CD8-positive, alpha-beta memory T cell (primary cell): ENCODE measurements at regions not wholly inside any gene's neighbourhood (a gene's known extent, or its start where the extent isn't known, plus 50 kb on each side); places are given as distances from the start of the nearest gene placed in this dataset.

Experiments used
- CTCF ChIA-PET: fragments of 350-600 bp; sonication (Branson Sonifier 250); formaldehyde crosslinking; loops from one replicate; lab custom pipeline; 2021; ENCODE audit warnings: antibody characterized with exemption; lab: Charles Lee
- POLR2A ChIA-PET: fragments of 350-600 bp; sonication (Branson Sonifier 250); formaldehyde crosslinking; loops from one replicate; lab custom pipeline; 2021; ENCODE audit warnings: antibody characterized with exemption; lab: Charles Lee
- DNase-seq, 5 donors: peaks; one replicate each; pipeline versions ENCODE4 v3.0.0 to v3.0.0-alpha.2; 2020 to 2022; ENCODE audit warnings: mixed read lengths in 1 of 5
- H3K27ac ChIP-seq: one replicate; pipeline ENCODE4 v1.7.0; 2013; ENCODE audit warnings: low read depth, mild to moderate bottlenecking, low read length, moderate library complexity
- H3K27me3 ChIP-seq: 2 replicates; pipeline ENCODE4 v1.7.0; 2013; ENCODE audit warnings: low read length, mild to moderate bottlenecking; ENCODE audit not compliant: insufficient read depth, poor library complexity, severe bottlenecking
- H3K36me3 ChIP-seq: 2 replicates; pipeline ENCODE4 v1.7.0; 2013; ENCODE audit warnings: mild to moderate bottlenecking, low read length, moderate library complexity; ENCODE audit not compliant: insufficient read depth
- H3K4me1 ChIP-seq: 2 replicates; pipeline ENCODE4 v1.7.0; 2013; ENCODE audit warnings: mild to moderate bottlenecking, low read length, moderate library complexity; ENCODE audit not compliant: insufficient read depth
- H3K4me3 ChIP-seq: 2 replicates; pipeline ENCODE4 v1.7.0; 2013; ENCODE audit warnings: mild to moderate bottlenecking, low read length
- H3K9me3 ChIP-seq: 2 replicates; pipeline ENCODE4 v1.7.0; 2013; ENCODE audit warnings: mild to moderate bottlenecking, low read length
- H3K27ac Mint-ChIP-seq, 8 donors: one replicate each; pipeline ENCODE4 v1.8.0; 2020 to 2021; ENCODE audit warnings: mixed read lengths in 8 of 8, mild to moderate bottlenecking in 6 of 8, inconsistent platforms in 3 of 8, moderate library complexity in 3 of 8
- H3K27me3 Mint-ChIP-seq, 2 donors: one replicate each; pipeline ENCODE4 v1.8.0; 2020 to 2021; ENCODE audit warnings: mixed read lengths in 2 of 2, mild to moderate bottlenecking in 1 of 2, moderate library complexity in 1 of 2
- H3K36me3 Mint-ChIP-seq, 3 donors: one replicate each; pipeline ENCODE4 v1.8.0; 2020 to 2021; ENCODE audit warnings: mixed read lengths in 3 of 3, inconsistent platforms in 1 of 3, mild to moderate bottlenecking in 1 of 3
- H3K4me1 Mint-ChIP-seq, 3 donors: one replicate each; pipeline ENCODE4 v1.8.0; 2020 to 2021; ENCODE audit warnings: mixed read lengths in 3 of 3, inconsistent platforms in 1 of 3, mild to moderate bottlenecking in 1 of 3
- H3K4me3 Mint-ChIP-seq, 7 donors: one replicate each; pipeline ENCODE4 v1.8.0; 2020 to 2021; ENCODE audit warnings: mixed read lengths in 7 of 7, mild to moderate bottlenecking in 6 of 7, moderate library complexity in 4 of 7, inconsistent platforms in 2 of 7
- H3K9me3 Mint-ChIP-seq, 5 donors: one replicate each; pipeline ENCODE4 v1.8.0; 2020 to 2022; ENCODE audit warnings: mixed read lengths in 5 of 5, mild to moderate bottlenecking in 3 of 5, moderate library complexity in 2 of 5, inconsistent platforms in 1 of 5

DNA sequence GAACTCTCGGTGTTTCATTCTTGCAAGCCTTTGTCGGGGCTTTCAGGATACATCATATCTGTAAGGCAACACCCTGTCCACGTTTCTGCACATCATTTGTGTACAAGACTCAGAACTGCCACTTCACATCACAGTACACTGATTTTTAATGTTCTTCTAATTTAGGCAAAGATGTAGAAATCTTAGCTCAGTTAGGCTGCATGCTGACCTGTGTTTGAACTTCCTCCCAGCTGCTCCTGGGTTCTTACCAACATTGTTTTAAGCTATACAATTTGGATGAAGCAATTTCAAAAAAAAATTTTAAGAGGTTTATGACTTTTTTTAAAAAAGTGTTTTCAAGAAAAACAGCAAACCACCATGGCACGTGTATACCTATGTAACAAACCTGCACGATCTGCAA, 1047.9 kb upstream of the SLC10A2 start:
- H3K9me3 Mint-ChIP-seq: peaks cover 2 to 15% (median 6%) of the 10 kb centered on the region in 5 donors
- POLR2A ChIA-PET: no interaction called here
- no peaks in the 10 kb centered on the region for H3K9me3 ChIP-seq
- CTCF ChIA-PET: no interaction called here
- H3K4me1 Mint-ChIP-seq: no peaks in the 10 kb centered on the region
- H3K36me3 Mint-ChIP-seq: no peaks in the 10 kb centered on the region
- no peak overlapping the region for H3K27ac ChIP-seq
- no peak overlapping the region for H3K27ac Mint-ChIP-seq
- no peaks in the 10 kb centered on the region for H3K36me3 ChIP-seq
- no peak for DNase-seq
- H3K27me3 Mint-ChIP-seq: peaks cover 0 to 1% of the 10 kb centered on the region in 2 donors
- H3K27me3 ChIP-seq: no peaks in the 10 kb centered on the region
- no peak overlapping the region for H3K4me3 ChIP-seq
- H3K4me3 Mint-ChIP-seq: no peak overlapping the region
- no peaks in the 10 kb centered on the region for H3K4me1 ChIP-seq

DNA sequence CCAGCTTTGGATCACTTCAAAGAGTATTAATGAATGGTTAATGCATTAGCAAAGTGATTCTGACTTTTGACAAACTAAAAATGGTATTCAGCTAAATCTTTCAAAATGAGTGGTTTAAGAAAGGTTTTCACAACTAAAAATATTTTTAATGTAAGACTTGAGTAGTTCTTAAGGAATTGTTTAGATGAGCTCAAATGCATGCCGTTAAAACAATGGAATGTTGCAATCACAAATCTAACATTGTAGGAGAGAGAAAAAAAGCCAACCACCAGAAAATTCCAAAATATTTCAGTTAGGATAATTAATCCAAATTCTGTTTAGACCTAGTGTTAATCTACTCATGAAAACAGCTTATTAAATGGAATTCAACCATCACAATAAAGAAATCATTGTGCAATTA, 1044.8 kb upstream of the SLC10A2 start:
- no peaks in the 10 kb centered on the region for H3K9me3 ChIP-seq
- peaks cover 2 to 25% (median 7%) of the 10 kb centered on the region in 5 donors for H3K9me3 Mint-ChIP-seq
- no peak overlapping the region for H3K4me3 Mint-ChIP-seq
- no peak overlapping the region for H3K27ac ChIP-seq
- H3K4me1 ChIP-seq: no peaks in the 10 kb centered on the region
- H3K27ac Mint-ChIP-seq: no peak overlapping the region
- no peaks in the 10 kb centered on the region for H3K27me3 Mint-ChIP-seq
- no peaks in the 10 kb centered on the region for H3K36me3 ChIP-seq
- no peaks in the 10 kb centered on the region for H3K36me3 Mint-ChIP-seq
- H3K4me3 ChIP-seq: no peak overlapping the region
- no peaks in the 10 kb centered on the region for H3K27me3 ChIP-seq
- no peaks in the 10 kb centered on the region for H3K4me1 Mint-ChIP-seq
- POLR2A ChIA-PET: no interaction called here
- no peak for DNase-seq
- CTCF ChIA-PET: no interaction called here

DNA sequence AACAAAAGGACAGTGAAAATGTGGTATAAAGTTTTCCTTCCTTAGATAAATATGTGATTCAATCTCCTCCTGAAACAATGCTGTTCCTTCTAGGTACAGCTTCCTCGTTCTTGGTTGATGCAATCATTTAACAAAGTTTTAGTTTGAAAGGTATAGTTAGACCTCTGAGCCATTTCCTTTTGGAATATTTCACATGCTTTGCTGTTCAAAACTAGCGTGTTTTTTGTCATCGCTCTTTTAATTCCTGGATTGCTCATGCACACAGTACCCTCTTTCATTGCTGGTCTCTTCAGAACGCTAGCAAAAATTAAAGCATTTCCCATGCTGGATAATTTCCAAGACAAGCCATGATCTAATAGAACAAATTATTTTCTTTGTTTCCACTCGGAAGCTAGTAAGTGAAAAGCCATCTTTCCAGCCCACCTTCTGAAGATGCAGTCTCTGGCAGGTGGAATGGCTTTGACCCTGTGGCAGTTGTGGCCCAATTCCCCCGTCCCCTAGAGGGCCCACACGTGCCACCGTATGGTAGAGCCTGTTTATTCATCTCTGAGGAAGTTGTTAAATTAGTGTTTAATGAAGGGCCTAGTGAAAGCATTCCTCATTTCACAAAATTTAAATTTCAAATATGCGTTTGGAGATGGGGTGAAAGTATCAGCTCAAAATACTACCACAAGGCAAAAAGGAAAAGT, 1040.6 kb upstream of the SLC10A2 start:
- H3K4me1 ChIP-seq: no peaks in the 10 kb centered on the region
- H3K36me3 Mint-ChIP-seq: no peaks in the 10 kb centered on the region
- H3K27ac ChIP-seq: no peak overlapping the region
- H3K9me3 Mint-ChIP-seq: peaks cover 6 to 23% (median 9%) of the 10 kb centered on the region in 5 donors
- ChIA-PET POLR2A (no interaction called here), CTCF (no interaction called here)
- no peak overlapping the region for H3K4me3 Mint-ChIP-seq
- H3K27me3 Mint-ChIP-seq: no peaks in the 10 kb centered on the region
- H3K27me3 ChIP-seq: no peaks in the 10 kb centered on the region
- H3K4me3 ChIP-seq: no peak overlapping the region
- no peaks in the 10 kb centered on the region for H3K36me3 ChIP-seq
- H3K9me3 ChIP-seq: no peaks in the 10 kb centered on the region
- DNase-seq: no peak
- no peak overlapping the region for H3K27ac Mint-ChIP-seq
- H3K4me1 Mint-ChIP-seq: no peaks in the 10 kb centered on the region

DNA sequence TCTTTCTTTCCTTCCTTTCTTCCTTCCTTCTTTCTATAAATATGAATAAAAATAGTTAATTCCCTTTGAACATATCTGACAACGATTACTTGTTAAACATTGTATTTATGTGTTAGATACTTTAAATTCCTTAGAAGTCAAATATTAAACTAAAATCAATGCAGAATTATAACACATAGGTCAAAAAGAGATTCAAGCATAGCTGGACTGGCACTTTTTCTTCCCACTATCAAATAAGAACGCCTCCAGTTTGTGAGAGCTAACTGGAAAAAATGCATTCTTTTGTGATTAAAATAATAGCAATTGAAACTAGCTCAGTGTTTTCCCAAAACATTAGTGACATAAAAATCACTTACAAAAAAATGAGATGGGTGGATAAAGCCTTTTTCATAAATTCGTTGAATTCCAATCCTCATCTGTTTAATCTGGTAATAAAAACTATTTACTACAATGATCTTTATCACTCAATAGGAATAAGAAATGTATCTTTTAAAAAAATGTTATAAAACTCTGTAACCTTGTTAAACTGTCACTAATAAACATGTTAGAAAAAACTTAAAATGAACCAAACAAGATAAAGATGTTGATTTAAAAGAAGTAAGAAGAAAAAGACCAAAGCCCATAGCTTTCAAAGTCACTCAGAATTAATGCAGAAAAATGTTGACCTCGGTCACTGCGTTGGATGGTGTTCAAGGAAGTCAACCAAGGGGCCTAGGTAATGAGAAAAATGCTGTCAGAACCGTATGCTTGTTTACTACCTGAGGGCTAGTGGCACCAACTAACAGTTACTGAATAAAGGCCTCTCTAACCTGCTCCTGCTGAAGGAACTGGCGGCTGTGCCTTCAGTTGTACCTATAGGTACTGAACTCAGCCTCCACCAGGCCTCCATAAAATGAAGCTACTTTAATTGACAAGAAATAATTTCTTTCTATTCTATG, 1039.5 kb upstream of the SLC10A2 start:
- no peak overlapping the region for H3K4me3 Mint-ChIP-seq
- H3K27me3 Mint-ChIP-seq: no peaks in the 10 kb centered on the region
- H3K4me1 ChIP-seq: no peaks in the 10 kb centered on the region
- H3K27me3 ChIP-seq: no peaks in the 10 kb centered on the region
- no peaks in the 10 kb centered on the region for H3K36me3 ChIP-seq
- no peak overlapping the region for H3K4me3 ChIP-seq
- peaks cover 8 to 26% (median 10%) of the 10 kb centered on the region in 5 donors for H3K9me3 Mint-ChIP-seq
- DNase-seq: no peak
- no peak overlapping the region for H3K27ac ChIP-seq
- ChIA-PET CTCF (no interaction called here), POLR2A (no interaction called here)
- H3K4me1 Mint-ChIP-seq: no peaks in the 10 kb centered on the region
- no peaks in the 10 kb centered on the region for H3K36me3 Mint-ChIP-seq
- H3K9me3 ChIP-seq: no peaks in the 10 kb centered on the region
- H3K27ac Mint-ChIP-seq: no peak overlapping the region

DNA sequence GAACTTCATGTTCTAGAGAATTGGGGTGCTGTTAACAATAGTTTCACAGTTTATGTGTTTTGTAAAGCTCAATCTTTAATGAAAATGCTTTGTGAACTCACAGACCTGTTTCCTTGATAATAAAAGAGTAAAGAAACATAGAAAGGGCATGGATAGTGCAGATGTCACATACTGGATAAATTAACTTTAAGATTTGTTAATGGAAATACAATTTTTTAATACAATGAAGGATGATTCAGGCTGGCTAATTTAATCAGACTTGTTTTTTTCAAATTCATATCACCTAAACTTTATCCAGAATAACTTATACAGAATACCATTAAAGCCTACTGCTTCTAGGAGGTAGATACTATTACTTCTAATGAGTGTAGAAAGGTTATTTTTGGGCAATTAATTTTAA, 1033.5 kb upstream of the SLC10A2 start:
- CTCF ChIA-PET: no interaction called here
- H3K4me1 Mint-ChIP-seq: no peaks in the 10 kb centered on the region
- no peak overlapping the region for H3K27ac Mint-ChIP-seq

DNA sequence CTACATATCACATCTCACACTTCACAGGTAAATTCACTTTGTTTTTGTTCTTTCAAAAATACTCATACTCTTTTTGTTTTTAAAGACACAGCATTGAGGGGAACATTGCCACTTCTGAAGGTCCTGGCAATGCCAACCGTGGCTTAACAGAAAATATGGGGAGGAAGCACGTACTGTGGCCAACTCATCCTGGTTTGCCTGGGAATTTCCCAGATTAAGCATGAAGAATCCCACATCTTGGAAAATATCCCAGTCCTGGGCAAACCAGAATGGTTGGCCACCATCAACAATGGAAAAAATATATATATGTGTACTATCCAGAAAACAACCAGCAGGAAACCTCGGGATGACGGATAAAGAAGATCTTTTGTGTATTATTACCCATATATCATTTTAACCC, 1032.2 kb upstream of the SLC10A2 start:
- POLR2A ChIA-PET: no interaction called here
- Histone ChIP-seq H3K4me1 (no peaks in the 10 kb centered on the region), H3K9me3 (no peaks in the 10 kb centered on the region)

More for the DNA sequence above, 1033.5 kb upstream of the SLC10A2 start:
- H3K27me3 Mint-ChIP-seq: no peaks in the 10 kb centered on the region
- no peaks in the 10 kb centered on the region for H3K4me1 ChIP-seq
- no peak overlapping the region for H3K27ac ChIP-seq
- H3K9me3 ChIP-seq: no peaks in the 10 kb centered on the region
- H3K36me3 Mint-ChIP-seq: peaks cover 0 to 2% (median 0%) of the 10 kb centered on the region in 3 donors
- H3K27me3 ChIP-seq: no peaks in the 10 kb centered on the region
- no peaks in the 10 kb centered on the region for H3K36me3 ChIP-seq
- POLR2A ChIA-PET: no interaction called here
- no peak overlapping the region for H3K4me3 Mint-ChIP-seq
- peaks cover 8 to 24% (median 9%) of the 10 kb centered on the region in 5 donors for H3K9me3 Mint-ChIP-seq
- no peak for DNase-seq
- no peak overlapping the region for H3K4me3 ChIP-seq

DNA sequence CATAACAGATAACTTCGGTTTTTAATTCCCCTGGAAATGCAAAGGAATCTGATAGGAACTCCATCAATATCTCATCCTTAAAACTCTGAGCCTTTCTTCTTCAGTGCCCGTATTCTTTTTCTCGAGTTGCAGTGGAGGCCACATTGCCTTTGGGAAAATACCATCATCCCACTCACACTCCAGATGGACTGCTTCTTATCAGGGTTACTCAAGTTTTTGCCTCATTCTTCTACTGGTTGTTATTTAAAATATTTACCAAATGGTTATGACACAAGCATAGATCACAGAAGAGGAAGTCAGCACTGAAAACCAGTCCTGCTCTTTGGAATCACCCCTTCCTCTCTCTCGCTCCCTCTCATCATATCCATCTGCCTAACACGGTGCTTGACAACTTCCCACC, 1020.5 kb upstream of the SLC10A2 start:
- Histone ChIP-seq H3K27me3 (no peaks in the 10 kb centered on the region), H3K36me3 (no peaks in the 10 kb centered on the region), H3K4me1 (no peaks in the 10 kb centered on the region), H3K4me3 (no peak overlapping the region), H3K9me3 (no peaks in the 10 kb centered on the region), H3K27ac (no peak overlapping the region)
- Mint-ChIP-seq H3K27me3 (no peaks in the 10 kb centered on the region), H3K36me3 (no peaks in the 10 kb centered on the region), H3K9me3 (peaks cover 7 to 34% (median 12%) of the 10 kb centered on the region in 5 donors), H3K27ac (no peak overlapping the region), H3K4me1 (no peaks in the 10 kb centered on the region), H3K4me3 (no peak overlapping the region)
- no peak for DNase-seq
- CTCF ChIA-PET: no interaction called here
- POLR2A ChIA-PET: no interaction called here

More for the DNA sequence above, 1032.2 kb upstream of the SLC10A2 start:
- CTCF ChIA-PET: no interaction called here
- no peak for DNase-seq
- peaks cover 0 to 2% (median 0%) of the 10 kb centered on the region in 3 donors for H3K36me3 Mint-ChIP-seq
- no peak overlapping the region for H3K4me3 Mint-ChIP-seq
- Histone ChIP-seq H3K27me3 (no peaks in the 10 kb centered on the region), H3K4me3 (no peak overlapping the region), H3K36me3 (no peaks in the 10 kb centered on the region), H3K27ac (no peak overlapping the region)
- peaks cover 6 to 29% (median 10%) of the 10 kb centered on the region in 5 donors for H3K9me3 Mint-ChIP-seq
- H3K27me3 Mint-ChIP-seq: no peaks in the 10 kb centered on the region
- no peak overlapping the region for H3K27ac Mint-ChIP-seq
- no peaks in the 10 kb centered on the region for H3K4me1 Mint-ChIP-seq

DNA sequence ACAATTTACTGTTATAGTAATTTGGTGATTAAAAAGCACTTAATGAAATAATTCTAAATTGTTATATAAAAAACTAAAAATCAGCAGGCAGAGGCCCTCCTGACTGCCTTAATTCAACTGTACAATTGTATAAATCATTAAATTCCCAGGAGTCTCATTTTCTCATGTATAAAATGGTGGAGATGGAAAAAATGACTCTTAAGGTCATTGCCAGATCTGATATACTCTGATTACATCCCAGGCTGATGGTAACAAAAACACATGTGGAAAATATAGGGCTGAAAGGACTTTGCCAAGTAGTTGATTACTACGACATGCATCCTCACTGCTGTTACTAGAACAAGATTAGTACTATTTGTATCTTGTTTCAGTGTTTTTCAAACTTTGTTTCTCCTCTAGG, 1020.0 kb upstream of the SLC10A2 start:
- no peak overlapping the region for H3K27ac ChIP-seq
- Mint-ChIP-seq H3K4me3 (no peak overlapping the region), H3K27ac (no peak overlapping the region), H3K27me3 (no peaks in the 10 kb centered on the region), H3K36me3 (no peaks in the 10 kb centered on the region), H3K4me1 (no peaks in the 10 kb centered on the region), H3K9me3 (peaks cover 7 to 33% (median 12%) of the 10 kb centered on the region in 5 donors)
- H3K4me1 ChIP-seq: no peaks in the 10 kb centered on the region
- no peaks in the 10 kb centered on the region for H3K36me3 ChIP-seq
- H3K27me3 ChIP-seq: no peaks in the 10 kb centered on the region
- CTCF ChIA-PET: no interaction called here
- no peak overlapping the region for H3K4me3 ChIP-seq
- POLR2A ChIA-PET: no interaction called here
- no peaks in the 10 kb centered on the region for H3K9me3 ChIP-seq
- no peak for DNase-seq
